NCI-H1417 (cell line): ENCODE measurements at regions not wholly inside any gene's neighbourhood (a gene's known extent, or its start where the extent isn't known, plus 50 kb on each side); places are given as distances from the start of the nearest gene placed in this dataset.
"Not testable (repeated sequence)": the region's sequence is repeated elsewhere in the genome, so short reads cannot be mapped to it uniquely, and the experiment has no call there.

Source experiments
- DNase-seq, 3 experiments: peaks; one replicate each; lab custom pipeline; 2025; lab: John Stamatoyannopoulos, UW

GRCh38 chrX:138930583-138930945, 219.0 kb upstream of the FGF13 start:
- DNase-seq, result no peak

GRCh38 chrX:138929926-138930582, 218.5 kb upstream of the FGF13 start:
- no peak for DNase-seq

- no peak for DNase-seq
These were observed 217.4 kb upstream of the FGF13 start for GRCh38 chrX:138928737-138929459.

GRCh38 chrX:138925330-138925729, 213.8 kb upstream of the FGF13 start:
- no peak for DNase-seq

- DNase-seq, result no peak
These were observed 212.3 kb upstream of the FGF13 start for GRCh38 chrX:138923805-138924204.

- DNase-seq, result no peak
These were observed 209.5 kb upstream of the FGF13 start for GRCh38 chrX:138921031-138921430.

GRCh38 chrX:138917781-138918180, 206.3 kb upstream of the FGF13 start:
- DNase-seq, result no peak

GRCh38 chrX:138914767-138915166, 203.2 kb upstream of the FGF13 start:
- DNase-seq, result no peak

- DNase-seq, result no peak
These were observed 197.1 kb upstream of the FGF13 start for GRCh38 chrX:138908577-138908976.

GRCh38 chrX:138897621-138898492, 186.3 kb upstream of the FGF13 start:
- DNase-seq, result no peak

GRCh38 chrX:138890491-138890890, 179.0 kb upstream of the FGF13 start:
- no peak for DNase-seq

- no peak for DNase-seq
These were observed 177.6 kb upstream of the FGF13 start for GRCh38 chrX:138889149-138889548.

- DNase-seq, result no peak
These were observed 175.3 kb upstream of the FGF13 start for GRCh38 chrX:138886769-138887168.

GRCh38 chrX:138885886-138886285, 174.4 kb upstream of the FGF13 start:
- DNase-seq, result no peak

GRCh38 chrX:138880293-138880692, 168.8 kb upstream of the FGF13 start:
- not testable (repeated sequence) for DNase-seq

GRCh38 chrX:138877746-138878145, 166.2 kb upstream of the FGF13 start:
- DNase-seq, result no peak

- DNase-seq, result no peak
These were observed 164.0 kb upstream of the FGF13 start for GRCh38 chrX:138875472-138875871.

GRCh38 chrX:138874271-138874935, 162.9 kb upstream of the FGF13 start:
- DNase-seq, result no peak

- not testable (repeated sequence) for DNase-seq
These were observed 162.1 kb upstream of the FGF13 start for GRCh38 chrX:138873640-138874039.

GRCh38 chrX:138872537-138872936, 161.0 kb upstream of the FGF13 start:
- DNase-seq, result no peak

- DNase-seq, result no peak
These were observed 160.2 kb upstream of the FGF13 start for GRCh38 chrX:138871739-138872138.

GRCh38 chrX:138866643-138867042, 155.1 kb upstream of the FGF13 start:
- no peak for DNase-seq
